HCT116 (cell line): ENCODE measurements at regions not wholly inside any gene's neighbourhood (a gene's known extent, or its start where the extent isn't known, plus 50 kb on each side); places are given as distances from the start of the nearest gene placed in this dataset.

Source experiments
- ATAC-seq: fragments of 200-7000 bp; cut with Tn5 transposase; 2 replicates; pipeline ENCODE4 v1.9.1; 2020; ENCODE audit warnings: mild to moderate bottlenecking, moderate library complexity
- BruUV-seq: library from RNA; stranded (reverse); fragments of 400-500 nt; replicated peaks from 2 replicates; lab custom pipeline; 2021; lab: Mats Ljungman, UMichigan
- CTCF ChIA-PET: fragments of 300-600 bp; sonication (Branson Sonifier 250); formaldehyde crosslinking; loops from one replicate; lab custom pipeline; 2021; ENCODE audit warnings: antibody characterized with exemption; lab: Charles Lee
- POLR2A ChIA-PET: fragments of 300-600, 350-600 bp; sonication (Branson Sonifier 250); formaldehyde crosslinking; loops from one replicate; lab custom pipeline; 2021; ENCODE audit warnings: antibody characterized with exemption; lab: Charles Lee
- RAD21 ChIA-PET, 2 experiments: fragments of 300-600 bp; sonication (Branson Sonifier 250); formaldehyde crosslinking; loops; one replicate each; lab custom pipeline; 2023; ENCODE audit warnings: low total read pairs in 2 of 2; ENCODE audit not compliant: uncharacterized antibody in 2 of 2, unreplicated experiment in 2 of 2, low non-redundant PET in 1 of 2; lab: Charles Lee
- DNase-seq: peaks from one replicate; pipeline ENCODE4 v3.0.0-alpha.2; 2010; ENCODE audit warnings: low read depth, low spot score
- H2AFZ ChIP-seq: fragments of 200-600 bp; shearing (Covaris generic), sonication (generic); 2 replicates; pipeline ENCODE4 v1.6.1; 2017; ENCODE audit warnings: low read depth, mixed run types, mixed read lengths, antibody characterized with exemption, low read length; ENCODE audit not compliant: poor library complexity, severe bottlenecking
- H3K27ac ChIP-seq: 2 replicates; pipeline ENCODE4 v1.5.1; 2012; ENCODE audit warnings: low read depth, low read length
- H3K27me3 ChIP-seq: fragments of 200-600 bp; sonication (generic); 2 replicates; pipeline ENCODE4 v1.6.1; 2016; ENCODE audit warnings: mixed run types, low read length, mixed read lengths; ENCODE audit not compliant: insufficient read depth
- H3K36me3 ChIP-seq, 2 experiments: fragments of 200-500 bp in 1 of 2; fragments of 200-600 bp in 1 of 2; sonication (Bioruptor generic) in 1 of 2; sonication (generic) in 1 of 2; 2 replicates each; pipeline versions ENCODE4 v1.5.1 to v1.6.1; 2014 to 2016; ENCODE audit warnings: low read length in 2 of 2, inconsistent platforms in 1 of 2, mixed read lengths in 1 of 2, mixed run types in 1 of 2; ENCODE audit not compliant: insufficient read depth in 2 of 2, control insufficient read depth in 1 of 2
- H3K4me1 ChIP-seq, 2 experiments: fragments of 200-600 bp in 1 of 2; sonication (generic) in 1 of 2; 2 replicates each; pipeline versions ENCODE4 v1.5.1 to v1.6.1; 2012 to 2017; ENCODE audit warnings: low read length in 2 of 2, inconsistent platforms in 1 of 2, mild to moderate bottlenecking in 1 of 2, mixed read lengths in 1 of 2, mixed run types in 1 of 2, moderate library complexity in 1 of 2; ENCODE audit not compliant: insufficient read depth in 2 of 2, control insufficient read depth in 1 of 2
- H3K4me2 ChIP-seq: fragments of 200-600 bp; sonication (generic); 2 replicates; pipeline ENCODE4 v1.6.1; 2017; ENCODE audit warnings: mixed run types, low read length, mixed read lengths
- H3K4me3 ChIP-seq, 2 experiments: fragments of 200-600 bp in 1 of 2; sonication (generic) in 1 of 2; replicated peaks in 1 of 2; 2 replicates each; pipeline ENCODE4 v1.5.1; 2011 to 2016; ENCODE audit warnings: low read length in 2 of 2, control low read depth in 1 of 2, low read depth in 1 of 2, mild to moderate bottlenecking in 1 of 2, mixed read lengths in 1 of 2, mixed run types in 1 of 2
- H3K79me2 ChIP-seq: fragments of 200-600 bp; sonication (generic); 2 replicates; pipeline ENCODE4 v1.6.1; 2017; ENCODE audit warnings: mild to moderate bottlenecking, mixed run types, low read length, moderate library complexity, mixed read lengths; ENCODE audit not compliant: insufficient read depth
- H3K9ac ChIP-seq: fragments of 200-600 bp; sonication (generic); 2 replicates; pipeline ENCODE4 v1.6.1; 2016; ENCODE audit warnings: low read length, mixed read lengths
- H3K9me2 ChIP-seq: fragments of 200-600 bp; sonication (generic), shearing (Covaris generic); 2 replicates; pipeline ENCODE4 v1.6.1; 2017; ENCODE audit warnings: mixed run types, mild to moderate bottlenecking, moderate library complexity; ENCODE audit not compliant: insufficient read depth
- H3K9me3 ChIP-seq, 2 experiments: fragments of 200-500 bp in 1 of 2; fragments of 200-600 bp in 1 of 2; sonication (Bioruptor generic) in 1 of 2; sonication (generic) in 1 of 2; 2 replicates each; pipeline ENCODE4 v1.6.1; 2014 to 2017; ENCODE audit warnings: low read length in 2 of 2, mixed read lengths in 2 of 2, inconsistent platforms in 1 of 2, low read depth in 1 of 2, mild to moderate bottlenecking in 1 of 2, mixed run types in 1 of 2, moderate library complexity in 1 of 2; ENCODE audit not compliant: control insufficient read depth in 1 of 2, insufficient read depth in 1 of 2
- H4K20me1 ChIP-seq: fragments of 200-600 bp; sonication (generic), shearing (Covaris generic); 2 replicates; pipeline ENCODE4 v1.6.1; 2017; ENCODE audit warnings: mixed run types, mild to moderate bottlenecking, moderate library complexity; ENCODE audit not compliant: insufficient read depth
- EGR1 ChIP-seq: IDR thresholded peaks from 2 replicates; pipeline ENCODE4 v1.6.1; 2012; ENCODE audit warnings: low read depth
- ELF1 ChIP-seq: IDR thresholded peaks from 2 replicates; pipeline ENCODE4 v1.6.1; 2012; ENCODE audit warnings: low read depth, borderline replicate concordance
- EZH2 ChIP-seq: fragments of 200-600 bp; sonication (generic); IDR thresholded peaks from 2 replicates; pipeline ENCODE4 v1.6.1; 2017; ENCODE audit warnings: antibody characterized with exemption, mixed run types
- FOSL1 ChIP-seq: IDR thresholded peaks from 2 replicates; pipeline ENCODE4 v1.6.1; 2012; ENCODE audit warnings: low read depth
- POLR2AphosphoS5 ChIP-seq: IDR thresholded peaks from 2 replicates; pipeline ENCODE4 v1.6.1; 2011; ENCODE audit warnings: mild to moderate bottlenecking, low read depth, low read length, moderate library complexity
- RAD21 ChIP-seq: IDR thresholded peaks from 2 replicates; pipeline ENCODE4 v1.6.1; 2012; ENCODE audit warnings: low read depth, mild to moderate bottlenecking
- SIN3A ChIP-seq: IDR thresholded peaks from 2 replicates; pipeline ENCODE4 v1.6.1; 2012; ENCODE audit warnings: low read depth
- TCF7L2 ChIP-seq: IDR thresholded peaks from 2 replicates; pipeline ENCODE4 v1.7.0; 2011; ENCODE audit warnings: borderline replicate concordance, inconsistent platforms; ENCODE audit not compliant: insufficient read depth, insufficient read length; ENCODE audit errors: extremely low read depth
- YY1 ChIP-seq: IDR thresholded peaks from 2 replicates; pipeline ENCODE4 v1.6.1; 2011; ENCODE audit warnings: low read length, low read depth, moderate library complexity, mild to moderate bottlenecking; ENCODE audit not compliant: insufficient replicate concordance; ENCODE audit errors: extremely low read depth
- ZFX ChIP-seq: fragments of 450-650 bp; IDR thresholded peaks from 2 replicates; pipeline ENCODE4 v1.6.1; 2017
- ZNF274 ChIP-seq: fragments of 200-500 bp; sonication (Bioruptor generic); IDR thresholded peaks from 2 replicates; pipeline ENCODE4 v1.6.1; 2014; ENCODE audit warnings: mild to moderate bottlenecking, low read depth, low read length, inconsistent platforms
- intact Hi-C: fragments of 100-400 bp; cut with micrococcal nuclease; formaldehyde crosslinking; loops from 2 replicates; pipeline ENCODE4 v1.10.0; 2022
- TF ChIP-seq, protein P1 (sequence below), 3 experiments: fragments of 200-600 bp in 1 of 3; sonication (generic) in 1 of 3; IDR thresholded peaks in 2 of 3; conservative IDR thresholded peaks in 1 of 3; 2 replicates each; pipeline ENCODE4 v1.5.1; 2012 to 2017; ENCODE audit warnings: low read depth in 2 of 3, low read length in 2 of 3, antibody characterized with exemption in 1 of 3, borderline replicate concordance in 1 of 3, control low read depth in 1 of 3, mild to moderate bottlenecking in 1 of 3, mixed read lengths in 1 of 3, mixed run types in 1 of 3, moderate library complexity in 1 of 3; ENCODE audit not compliant: insufficient read depth in 1 of 3

DNA sequence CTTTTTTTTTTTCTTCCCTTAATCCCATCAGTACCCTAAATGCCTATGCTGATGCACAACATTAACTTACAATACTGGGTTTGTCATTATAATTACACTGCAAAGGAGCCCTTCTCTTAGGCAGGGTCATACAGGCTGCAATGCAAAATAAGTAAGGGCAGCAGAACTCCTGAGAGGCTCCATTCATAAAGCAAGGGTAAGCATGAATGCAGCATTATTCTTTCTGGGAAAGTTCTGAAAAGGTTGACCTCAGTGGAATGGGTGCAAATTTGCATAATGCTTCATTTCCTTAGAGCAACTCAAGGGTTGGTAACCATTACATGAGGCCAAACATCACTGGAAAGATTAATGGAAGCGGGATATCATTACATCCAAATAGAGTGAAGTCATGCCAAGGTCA, 789.2 kb downstream of the KLHL13 start:
- Histone ChIP-seq H3K27ac (no peak overlapping the region), H3K9me2 (no peaks in the 10 kb centered on the region), H3K4me1 (no peaks in the 10 kb centered on the region), H3K27me3 (no peaks in the 10 kb centered on the region), H3K9ac (no peak overlapping the region), H3K9me3 (no peaks in the 10 kb centered on the region), H3K4me3 (no peak overlapping the region), H4K20me1 (no peaks in the 10 kb centered on the region), H3K36me3 (no peaks in the 10 kb centered on the region), H3K4me2 (no peak overlapping the region), H3K79me2 (no peaks in the 10 kb centered on the region), H2AFZ (no peak overlapping the region)
- no peak for DNase-seq
- intact Hi-C loops, result no loop called here
- BruUV-seq, result no TSS peak
- POLR2A ChIA-PET, result no interaction called here
- no peak for ATAC-seq
- no peak for TF ChIP-seq EZH2
- TF ChIP-seq EGR1, result no peak
- TF ChIP-seq FOSL1, result no peak
- TF ChIP-seq ELF1, result no peak
- TF ChIP-seq TCF7L2, result no peak
- TF ChIP-seq, protein P1, sequence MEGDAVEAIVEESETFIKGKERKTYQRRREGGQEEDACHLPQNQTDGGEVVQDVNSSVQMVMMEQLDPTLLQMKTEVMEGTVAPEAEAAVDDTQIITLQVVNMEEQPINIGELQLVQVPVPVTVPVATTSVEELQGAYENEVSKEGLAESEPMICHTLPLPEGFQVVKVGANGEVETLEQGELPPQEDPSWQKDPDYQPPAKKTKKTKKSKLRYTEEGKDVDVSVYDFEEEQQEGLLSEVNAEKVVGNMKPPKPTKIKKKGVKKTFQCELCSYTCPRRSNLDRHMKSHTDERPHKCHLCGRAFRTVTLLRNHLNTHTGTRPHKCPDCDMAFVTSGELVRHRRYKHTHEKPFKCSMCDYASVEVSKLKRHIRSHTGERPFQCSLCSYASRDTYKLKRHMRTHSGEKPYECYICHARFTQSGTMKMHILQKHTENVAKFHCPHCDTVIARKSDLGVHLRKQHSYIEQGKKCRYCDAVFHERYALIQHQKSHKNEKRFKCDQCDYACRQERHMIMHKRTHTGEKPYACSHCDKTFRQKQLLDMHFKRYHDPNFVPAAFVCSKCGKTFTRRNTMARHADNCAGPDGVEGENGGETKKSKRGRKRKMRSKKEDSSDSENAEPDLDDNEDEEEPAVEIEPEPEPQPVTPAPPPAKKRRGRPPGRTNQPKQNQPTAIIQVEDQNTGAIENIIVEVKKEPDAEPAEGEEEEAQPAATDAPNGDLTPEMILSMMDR (IDR thresholded peaks at IDR 0.05 in 2 of 3, conservative IDR thresholded peaks at IDR 0.05 in 1 of 3; ENCODE audit: borderline replicate concordance in 1 of 3, insufficient read depth in 1 of 3, low read depth in 2 of 3, low read length in 2 of 3), result no peak
- TF ChIP-seq RAD21, result no peak
- TF ChIP-seq ZFX, result no peak
- TF ChIP-seq SIN3A, result no peak
- TF ChIP-seq POLR2AphosphoS5, result no peak
- TF ChIP-seq ZNF274, result no peak
- no peak for TF ChIP-seq YY1
- RAD21 ChIA-PET, result no interaction called here
- CTCF ChIA-PET, result no interaction called here
